K562 (cell line): ENCODE measurements at regions not wholly inside any gene's neighbourhood (a gene's known extent, or its start where the extent isn't known, plus 50 kb on each side); places are given as distances from the start of the nearest gene placed in this dataset.

Experiments
- CTCF ChIP-seq, 3 experiments: IDR thresholded peaks in 2 of 3; conservative IDR thresholded peaks in 1 of 3; 2 replicates each; pipeline ENCODE4 v1.5.1; 2011 to 2012; ENCODE audit warnings: low read length in 3 of 3, mild to moderate bottlenecking in 3 of 3, control low read depth in 2 of 3, improper control_type of control experiment in 1 of 3, inconsistent platforms in 1 of 3, low read depth in 1 of 3, mixed read lengths in 1 of 3, moderate library complexity in 1 of 3; ENCODE audit not compliant: insufficient read depth in 2 of 3
- SPI1 ChIP-seq: IDR thresholded peaks from 2 replicates; pipeline ENCODE4 v1.6.1; 2011; ENCODE audit warnings: low read depth, low read length, control low read depth, borderline replicate concordance
- TF ChIP-seq, protein P1 (sequence below): sonication (generic); formaldehyde crosslinking; IDR thresholded peaks from 2 replicates; pipeline ENCODE4 v1.8.0; 2022; ENCODE audit warnings: mild to moderate bottlenecking, missing genetic modification reagents

DNA sequence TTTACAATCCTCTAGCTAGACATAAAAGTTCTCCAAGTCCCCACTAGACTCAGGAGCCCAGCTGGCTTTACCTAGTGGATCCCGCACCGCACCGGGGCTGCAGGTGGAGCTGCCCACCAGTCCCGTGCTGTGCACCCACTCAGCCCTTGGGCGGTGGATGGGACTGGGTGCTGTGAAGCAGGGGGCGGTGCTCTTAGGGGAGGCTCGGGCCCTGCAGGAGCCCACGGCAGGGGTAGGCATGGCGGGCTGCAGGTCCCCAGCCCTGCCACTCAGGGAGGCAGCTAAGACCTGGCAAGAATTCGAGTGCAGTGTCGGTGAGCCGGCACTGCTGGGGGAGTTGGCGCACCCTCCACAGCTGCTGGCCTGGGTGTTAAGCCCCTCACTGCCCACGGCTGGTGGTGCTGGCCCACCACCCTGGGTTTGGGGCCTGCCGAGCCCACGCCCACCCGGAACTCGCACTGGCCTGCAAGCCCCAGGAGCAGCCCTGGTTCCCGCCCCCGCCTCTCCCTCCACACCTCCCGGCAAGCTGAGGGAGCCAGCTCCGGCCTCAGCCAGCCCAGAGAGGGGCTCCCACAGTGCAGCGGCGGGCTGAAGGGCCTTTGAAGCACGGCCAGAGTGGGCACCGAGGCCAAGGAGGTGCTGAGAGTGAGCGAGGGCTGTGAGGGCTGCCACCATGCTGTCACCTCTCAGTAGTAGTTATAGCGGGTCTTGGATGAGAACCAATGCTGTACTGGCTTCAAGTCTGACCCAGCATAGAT, 255.2 kb downstream of the CDH7 start:
- TF ChIP-seq SPI1 (no peak), CTCF (IDR thresholded peaks at IDR 0.05 in 2 of 3, conservative IDR thresholded peaks at IDR 0.05 in 1 of 3; ENCODE audit: insufficient read depth in 2 of 3, low read depth in 1 of 3, low read length in 3 of 3) (no peak)
- TF ChIP-seq, protein P1, sequence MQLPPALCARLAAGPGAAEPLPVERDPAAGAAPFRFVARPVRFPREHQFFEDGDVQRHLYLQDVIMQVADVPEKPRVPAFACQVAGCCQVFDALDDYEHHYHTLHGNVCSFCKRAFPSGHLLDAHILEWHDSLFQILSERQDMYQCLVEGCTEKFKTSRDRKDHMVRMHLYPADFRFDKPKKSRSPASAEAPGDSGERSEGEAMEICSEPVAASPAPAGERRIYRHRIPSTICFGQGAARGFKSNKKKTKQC (CRISPR knock-in tag), result no peak
